ENCODE measurements at regions not wholly inside any gene's neighbourhood (a gene's known extent, or its start where the extent isn't known, plus 50 kb on each side); places are given as distances from the start of the nearest gene placed in this dataset.

- TF ChIP-seq CTCF (conservative IDR thresholded peaks at IDR 0.05; ENCODE audit: low read depth, low read length) = no peak
- TF ChIP-seq SMC3 (IDR thresholded peaks at IDR 0.05; ENCODE audit: low read depth, low read length) = no peak
- no peak for TF ChIP-seq MXI1 (IDR thresholded peaks at IDR 0.05; ENCODE audit: borderline replicate concordance, low read depth, low read length)
- TF ChIP-seq CEBPB (IDR thresholded peaks at IDR 0.05; ENCODE audit: low read depth, low read length) = no peak
- no peak for TF ChIP-seq RFX5 (IDR thresholded peaks at IDR 0.05; ENCODE audit: low read depth, low read length)
- TF ChIP-seq ELK1 (IDR thresholded peaks at IDR 0.05; ENCODE audit: borderline replicate concordance, low read depth, low read length) = no peak
- TF ChIP-seq BHLHE40 (IDR thresholded peaks at IDR 0.05; ENCODE audit: low read depth, low read length) = no peak
- TF ChIP-seq FOS (IDR thresholded peaks at IDR 0.05; ENCODE audit: low read depth, low read length) = no peak
- TF ChIP-seq USF2 (IDR thresholded peaks at IDR 0.05; ENCODE audit: low read depth, low read length) = no peak
These were observed 83.5 kb downstream of the HTR1A start for GRCh38 chr5:63878788-63879187.

Measured in IMR-90 (cell line).